OCI-LY3 (cell line): ENCODE measurements at regions not wholly inside any gene's neighbourhood (a gene's known extent, or its start where the extent isn't known, plus 50 kb on each side); places are given as distances from the start of the nearest gene placed in this dataset.

Experiments
- H2AFZ ChIP-seq: fragments of 200-600, 300-600 bp; shearing (Covaris generic); 2 replicates; pipeline ENCODE4 v1.6.0; 2014; ENCODE audit warnings: antibody characterized with exemption, low read depth, low read length
- H3K27ac ChIP-seq: fragments of 200-600, 300-600 bp; sonication (generic); 2 replicates; pipeline ENCODE4 v1.5.1; 2014; ENCODE audit warnings: mild to moderate bottlenecking, low read length, moderate library complexity, mixed read lengths
- H3K27me3 ChIP-seq: fragments of 200-600, 300-600 bp; sonication (generic); 2 replicates; pipeline ENCODE4 v1.6.1; 2014; ENCODE audit warnings: low read depth, low read length, mixed read lengths
- H3K36me3 ChIP-seq: fragments of 200-600, 300-600 bp; sonication (generic); replicated peaks from 2 replicates; pipeline ENCODE3; 2014; ENCODE audit warnings: low read depth, low read length, mixed read lengths
- H3K4me1 ChIP-seq: fragments of 300-600, 200-600 bp; sonication (generic); 2 replicates; pipeline ENCODE4 v1.6.1; 2014; ENCODE audit warnings: low read length, mixed read lengths
- H3K4me2 ChIP-seq: fragments of 200-600, 300-600 bp; sonication (generic); 2 replicates; pipeline ENCODE4 v1.6.1; 2014; ENCODE audit warnings: low read length, mixed read lengths
- H3K4me3 ChIP-seq: fragments of 300-600, 200-600 bp; sonication (generic); 2 replicates; pipeline ENCODE4 v1.5.1; 2014; ENCODE audit warnings: antibody characterized with exemption, mild to moderate bottlenecking, low read length, moderate library complexity
- H3K79me2 ChIP-seq: fragments of 300-600, 200-600 bp; shearing (Covaris generic); 2 replicates; pipeline ENCODE4 v1.6.1; 2014; ENCODE audit warnings: mild to moderate bottlenecking, low read length, mixed read lengths
- H3K9ac ChIP-seq: fragments of 300-600, 200-600 bp; shearing (Covaris generic); 2 replicates; pipeline ENCODE4 v1.6.0; 2014; ENCODE audit warnings: mild to moderate bottlenecking, low read length, moderate library complexity
- H3K9me3 ChIP-seq: fragments of 200-600, 300-600 bp; shearing (Covaris generic); 2 replicates; pipeline ENCODE4 v1.6.1; 2014; ENCODE audit warnings: low read length, mixed read lengths; ENCODE audit not compliant: insufficient read depth
- H4K20me1 ChIP-seq: fragments of 200-600, 300-600 bp; sonication (generic); 2 replicates; pipeline ENCODE4 v1.6.1; 2016; ENCODE audit warnings: low read length, mixed read lengths; ENCODE audit not compliant: insufficient read depth
- CTCF ChIP-seq: fragments of 200-600, 300-600 bp; sonication (generic); IDR thresholded peaks from 2 replicates; pipeline ENCODE4 v1.5.1; 2014; ENCODE audit warnings: antibody characterized with exemption, low read length, low read depth
- EZH2phosphoT487 ChIP-seq: fragments of 200-600 bp; shearing (Covaris generic); IDR thresholded peaks from 2 replicates; pipeline ENCODE4 v1.6.1; 2018; ENCODE audit warnings: antibody characterized with exemption, mixed run types, low read depth

GRCh38 chr21:37967036-37967435 lies 50.8 kb upstream of the KCNJ6 start:
- H3K36me3 ChIP-seq = no peaks in the 10 kb centered on the region
- H3K9me3 ChIP-seq = no peaks in the 10 kb centered on the region
- no peaks in the 10 kb centered on the region for H3K27me3 ChIP-seq
- no peak overlapping the region for H3K9ac ChIP-seq
- H3K4me3 ChIP-seq = no peak overlapping the region
- H4K20me1 ChIP-seq = no peaks in the 10 kb centered on the region
- TF ChIP-seq CTCF (no peak), EZH2phosphoT487 (no peak)
- no peak overlapping the region for H2AFZ ChIP-seq
- H3K27ac ChIP-seq = no peak overlapping the region
- no peaks in the 10 kb centered on the region for H3K79me2 ChIP-seq
- no peak overlapping the region for H3K4me2 ChIP-seq
- H3K4me1 ChIP-seq = no peaks in the 10 kb centered on the region

- H3K9me3 ChIP-seq = no peaks in the 10 kb centered on the region
- H3K4me3 ChIP-seq = no peak overlapping the region
- no peaks in the 10 kb centered on the region for H3K79me2 ChIP-seq
- H3K4me1 ChIP-seq = no peaks in the 10 kb centered on the region
- no peak overlapping the region for H3K27ac ChIP-seq
- H3K36me3 ChIP-seq = no peaks in the 10 kb centered on the region
- no peaks in the 10 kb centered on the region for H3K27me3 ChIP-seq
- no peaks in the 10 kb centered on the region for H4K20me1 ChIP-seq
- no peak overlapping the region for H2AFZ ChIP-seq
- no peak for TF ChIP-seq CTCF
- no peak for TF ChIP-seq EZH2phosphoT487
- H3K4me2 ChIP-seq = no peak overlapping the region
- H3K9ac ChIP-seq = no peak overlapping the region
Observed at GRCh38 chr21:37968744-37969143, 52.5 kb upstream of the KCNJ6 start.

DNA sequence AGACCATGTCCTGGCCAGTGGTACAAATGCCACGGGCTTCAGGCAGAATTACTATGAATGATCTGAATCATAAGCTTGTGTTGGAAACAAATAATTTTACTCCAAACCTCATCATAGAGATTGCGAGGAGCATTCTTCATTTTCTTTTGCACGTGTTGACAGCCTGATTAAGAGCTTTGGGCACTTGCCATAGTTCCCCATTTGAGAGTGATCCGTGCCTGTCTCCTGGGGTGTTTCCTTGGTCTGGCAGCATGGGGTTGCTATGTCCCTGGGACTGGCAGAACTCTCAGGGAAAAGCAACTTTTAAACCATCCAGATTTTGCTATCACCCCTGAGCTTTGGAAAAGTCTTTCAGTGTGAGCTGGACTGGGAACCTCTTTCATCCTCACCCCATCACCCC lies 54.3 kb upstream of the KCNJ6 start:
- Histone ChIP-seq H2AFZ (no peak overlapping the region), H4K20me1 (no peaks in the 10 kb centered on the region), H3K79me2 (no peaks in the 10 kb centered on the region), H3K27me3 (no peaks in the 10 kb centered on the region), H3K4me2 (no peak overlapping the region), H3K36me3 (no peaks in the 10 kb centered on the region), H3K9me3 (no peaks in the 10 kb centered on the region), H3K9ac (no peak overlapping the region), H3K4me3 (no peak overlapping the region), H3K27ac (no peak overlapping the region), H3K4me1 (no peaks in the 10 kb centered on the region)
- TF ChIP-seq EZH2phosphoT487 = no peak
- no peak for TF ChIP-seq CTCF

GRCh38 chr21:37971390-37971950 lies 55.2 kb upstream of the KCNJ6 start:
- no peaks in the 10 kb centered on the region for H4K20me1 ChIP-seq
- no peaks in the 10 kb centered on the region for H3K27me3 ChIP-seq
- TF ChIP-seq CTCF (no peak), EZH2phosphoT487 (no peak)
- no peaks in the 10 kb centered on the region for H3K36me3 ChIP-seq
- H3K27ac ChIP-seq = no peak overlapping the region
- no peak overlapping the region for H2AFZ ChIP-seq
- H3K4me1 ChIP-seq = no peaks in the 10 kb centered on the region
- H3K4me2 ChIP-seq = no peak overlapping the region
- H3K79me2 ChIP-seq = no peaks in the 10 kb centered on the region
- no peak overlapping the region for H3K9ac ChIP-seq
- H3K9me3 ChIP-seq = no peaks in the 10 kb centered on the region
- H3K4me3 ChIP-seq = no peak overlapping the region
